ENCODE measurements at regions not wholly inside any gene's neighbourhood (a gene's known extent, or its start where the extent isn't known, plus 50 kb on each side); places are given as distances from the start of the nearest gene placed in this dataset.
"Not testable (repeated sequence)": the region's sequence is repeated elsewhere in the genome, so short reads cannot be mapped to it uniquely, and the experiment has no call there.

- DNase-seq (ENCODE audit: low read depth, low spot score): no peak
Observed at GRCh38 chr18:21928925-21929324, 188.3 kb downstream of the MIB1 start.

- DNase-seq (ENCODE audit: low read depth, low spot score): no peak
Observed at GRCh38 chr18:21930177-21930576, 189.6 kb downstream of the MIB1 start.

- no peak for DNase-seq (ENCODE audit: low read depth, low spot score)
Observed at GRCh38 chr18:21933931-21934765, 193.6 kb downstream of the MIB1 start.

- no peak for DNase-seq (ENCODE audit: low read depth, low spot score)
Observed at GRCh38 chr18:21934766-21935015, 194.1 kb downstream of the MIB1 start.

- DNase-seq (ENCODE audit: low read depth, low spot score): no peak
Observed at GRCh38 chr18:21943456-21943855, 202.9 kb downstream of the MIB1 start.

- no peak for DNase-seq (ENCODE audit: low read depth, low spot score)
Observed at GRCh38 chr18:21949326-21950015, 208.9 kb downstream of the MIB1 start.

- peak; percentile 30 for DNase-seq (ENCODE audit: low read depth, low spot score)
Observed at GRCh38 chr18:21955757-21956652, 213.4 kb upstream of the GATA6 start.

- no peak for DNase-seq (ENCODE audit: low read depth, low spot score)
Observed at GRCh38 chr18:21958263-21958662, 211.1 kb upstream of the GATA6 start.

GRCh38 chr18:21958707-21959450, 210.5 kb upstream of the GATA6 start:
- DNase-seq (ENCODE audit: low read depth, low spot score): no peak

- DNase-seq (ENCODE audit: low read depth, low spot score): no peak
Observed at GRCh38 chr18:21960189-21960588, 209.2 kb upstream of the GATA6 start.

- DNase-seq (ENCODE audit: low read depth, low spot score): no peak
Observed at GRCh38 chr18:21963336-21963735, 206.1 kb upstream of the GATA6 start.

GRCh38 chr18:21968338-21968737, 201.1 kb upstream of the GATA6 start:
- DNase-seq (ENCODE audit: low read depth, low spot score): no peak

GRCh38 chr18:21972281-21972680, 197.1 kb upstream of the GATA6 start:
- DNase-seq (ENCODE audit: low read depth, low spot score): no peak

- not testable (repeated sequence) for DNase-seq (ENCODE audit: low read depth, low spot score)
Observed at GRCh38 chr18:21975954-21976353, 193.4 kb upstream of the GATA6 start.

- no peak for DNase-seq (ENCODE audit: low read depth, low spot score)
Observed at GRCh38 chr18:21978546-21979170, 190.7 kb upstream of the GATA6 start.

- DNase-seq (ENCODE audit: low read depth, low spot score): no peak
Observed at GRCh38 chr18:21979171-21979560, 190.2 kb upstream of the GATA6 start.

GRCh38 chr18:21979759-21980158, 189.6 kb upstream of the GATA6 start:
- no peak for DNase-seq (ENCODE audit: low read depth, low spot score)

- DNase-seq (ENCODE audit: low read depth, low spot score): no peak
Observed at GRCh38 chr18:21980744-21981143, 188.6 kb upstream of the GATA6 start.

- DNase-seq (ENCODE audit: low read depth, low spot score): not testable (repeated sequence)
Observed at GRCh38 chr18:21981489-21981888, 187.9 kb upstream of the GATA6 start.

- no peak for DNase-seq (ENCODE audit: low read depth, low spot score)
Observed at GRCh38 chr18:21991081-21991534, 178.3 kb upstream of the GATA6 start.

GRCh38 chr18:21991886-21992285, 177.5 kb upstream of the GATA6 start:
- no peak for DNase-seq (ENCODE audit: low read depth, low spot score)
